GM23338 (cell line): ENCODE measurements at regions not wholly inside any gene's neighbourhood (a gene's known extent, or its start where the extent isn't known, plus 50 kb on each side); places are given as distances from the start of the nearest gene placed in this dataset.

Experiments
- ATAC-seq: fragments of 200-7000 bp; cut with Tn5 transposase; 3 replicates; pipeline ENCODE4 v1.9.1; 2020
- DNase-seq: peaks from one replicate; pipeline ENCODE4 v3.0.0-alpha.2; 2015; ENCODE audit warnings: low spot score
- H2AFZ ChIP-seq: fragments of 200-600 bp; sonication (generic); 2 replicates; pipeline ENCODE4 v1.8.0; 2016; ENCODE audit warnings: antibody characterized with exemption, mild to moderate bottlenecking, moderate library complexity
- H3F3A ChIP-seq: fragments of 200-600 bp; sonication (generic); replicated peaks from 2 replicates; pipeline ENCODE4 v1.8.0; 2017; ENCODE audit warnings: antibody characterized with exemption, mixed run types, low read depth
- H3K27ac ChIP-seq: fragments of 200-600 bp; sonication (generic); 2 replicates; pipeline ENCODE4 v1.6.1; 2016; ENCODE audit warnings: low read depth
- H3K27me3 ChIP-seq: fragments of 200-600 bp; sonication (generic); 2 replicates; pipeline ENCODE4 v1.8.0; 2016; ENCODE audit warnings: mild to moderate bottlenecking, mixed run types, moderate library complexity; ENCODE audit not compliant: insufficient read depth
- H3K36me3 ChIP-seq: fragments of 200-600 bp; sonication (generic); 2 replicates; pipeline ENCODE4 v1.8.0; 2016; ENCODE audit warnings: mild to moderate bottlenecking; ENCODE audit not compliant: insufficient read depth
- H3K4me1 ChIP-seq: fragments of 200-600 bp; sonication (generic); 2 replicates; pipeline ENCODE4 v1.8.0; 2016; ENCODE audit warnings: mild to moderate bottlenecking, moderate library complexity; ENCODE audit not compliant: insufficient read depth
- H3K4me2 ChIP-seq: fragments of 200-600 bp; sonication (generic); 2 replicates; pipeline ENCODE4 v1.7.1; 2017; ENCODE audit warnings: mixed run types
- H3K4me3 ChIP-seq: fragments of 200-600 bp; sonication (generic); 2 replicates; pipeline ENCODE4 v1.6.1; 2016; ENCODE audit warnings: mixed run types
- H3K79me2 ChIP-seq: fragments of 200-600 bp; sonication (generic); replicated peaks from 2 replicates; pipeline ENCODE4 v1.8.0; 2017; ENCODE audit warnings: mild to moderate bottlenecking; ENCODE audit not compliant: insufficient read depth
- H3K9me2 ChIP-seq: fragments of 200-600 bp; sonication (generic); 2 replicates; pipeline ENCODE4 v1.8.0; 2017; ENCODE audit not compliant: insufficient read depth
- H4K20me1 ChIP-seq: fragments of 200-600 bp; sonication (generic); replicated peaks from 2 replicates; pipeline ENCODE4 v1.8.0; 2017; ENCODE audit warnings: mild to moderate bottlenecking; ENCODE audit not compliant: insufficient read depth
- H3K27ac Mint-ChIP-seq: 2 replicates; pipeline ENCODE4 v1.8.0; 2020; ENCODE audit warnings: inconsistent platforms, mild to moderate bottlenecking, moderate library complexity, mixed read lengths
- H3K27me3 Mint-ChIP-seq: 3 replicates; pipeline ENCODE4 v1.8.0; 2022; ENCODE audit warnings: low read depth, mild to moderate bottlenecking, moderate library complexity, mixed read lengths, inconsistent platforms; ENCODE audit not compliant: insufficient read depth, poor library complexity
- H3K36me3 Mint-ChIP-seq: 3 replicates; pipeline ENCODE4 v1.8.0; 2021; ENCODE audit warnings: low read depth, mild to moderate bottlenecking, inconsistent platforms, moderate library complexity, mixed read lengths
- H3K4me1 Mint-ChIP-seq: 3 replicates; pipeline ENCODE4 v1.8.0; 2020; ENCODE audit warnings: mild to moderate bottlenecking, inconsistent platforms, mixed read lengths
- H3K4me3 Mint-ChIP-seq: 3 replicates; pipeline ENCODE4 v1.8.0; 2021; ENCODE audit warnings: moderate library complexity, mild to moderate bottlenecking, inconsistent platforms, mixed read lengths
- H3K9me3 Mint-ChIP-seq: 3 replicates; pipeline ENCODE4 v1.8.0; 2020; ENCODE audit warnings: moderate library complexity, mild to moderate bottlenecking, inconsistent platforms, mixed read lengths
- CREB1 ChIP-seq: fragments of 250-450 bp; sonication (Bioruptor Pico); IDR thresholded peaks from 2 replicates; pipeline ENCODE4 v1.5.0; 2020; ENCODE audit warnings: low read depth, mild to moderate bottlenecking, moderate library complexity
- JUNB ChIP-seq: IDR thresholded peaks from one replicate; pipeline ENCODE4 v1.6.1; 2016; ENCODE audit warnings: antibody characterized with exemption; ENCODE audit not compliant: unreplicated experiment
- NANOG ChIP-seq: IDR thresholded peaks from 2 replicates; pipeline ENCODE4 v1.6.1; 2016; ENCODE audit warnings: antibody characterized with exemption, borderline replicate concordance
- REST ChIP-seq: IDR thresholded peaks from one replicate; pipeline ENCODE4 v1.6.1; 2018; ENCODE audit warnings: antibody characterized with exemption; ENCODE audit not compliant: unreplicated experiment
- ZNF462 ChIP-seq: fragments of 250-450 bp; sonication (Bioruptor Pico); IDR thresholded peaks from 2 replicates; pipeline ENCODE4 v1.5.0; 2020; ENCODE audit warnings: mild to moderate bottlenecking, moderate library complexity

GRCh38 chr1:163706915-163707314 lies 385.2 kb downstream of the NUF2 start (continued):
- no peak for TF ChIP-seq ZNF462
- no peak for TF ChIP-seq JUNB

- H3K27ac ChIP-seq = no peak overlapping the region
- ATAC-seq (no peak), DNase-seq (no peak)
- no peaks in the 10 kb centered on the region; the same call in 2 of the 3 replicates for H3K9me3 Mint-ChIP-seq
- no peaks in the 10 kb centered on the region for H3K27me3 Mint-ChIP-seq
- no peak overlapping the region for H3K4me2 ChIP-seq
- no peaks in the 10 kb centered on the region for H3K36me3 ChIP-seq
- H3K79me2 ChIP-seq = no peaks in the 10 kb centered on the region
- no peaks in the 10 kb centered on the region for H3K9me2 ChIP-seq
- no peak for TF ChIP-seq NANOG
- no peak for TF ChIP-seq CREB1 (CRISPR knock-in tag)
- TF ChIP-seq REST = no peak
- no peak overlapping the region for H3K4me3 ChIP-seq
- H3K36me3 Mint-ChIP-seq = peaks cover 2% of the 10 kb centered on the region; the same call in 2 of the 3 replicates
- H3K4me1 Mint-ChIP-seq = peaks cover 6% of the 10 kb centered on the region; the same call in 2 of the 3 replicates
- H2AFZ ChIP-seq = no peak overlapping the region
- H3K4me1 ChIP-seq = no peaks in the 10 kb centered on the region
- H3F3A ChIP-seq = no peaks in the 10 kb centered on the region
- H3K27ac Mint-ChIP-seq = no peak overlapping the region
- H4K20me1 ChIP-seq = no peaks in the 10 kb centered on the region
- H3K4me3 Mint-ChIP-seq = no peak overlapping the region
- no peaks in the 10 kb centered on the region for H3K27me3 ChIP-seq
Measured at GRCh38 chr1:163709636-163710035, 387.9 kb downstream of the NUF2 start.
